Osteocyte (in vitro differentiated cells): ENCODE measurements at regions not wholly inside any gene's neighbourhood (a gene's known extent, or its start where the extent isn't known, plus 50 kb on each side); places are given as distances from the start of the nearest gene placed in this dataset.
"Not testable (repeated sequence)": the region's sequence is repeated elsewhere in the genome, so short reads cannot be mapped to it uniquely, and the experiment has no call there.

ENCODE experiments used
- DNase-seq: peaks from one replicate; pipeline ENCODE4 v3.0.0; 2021; ENCODE audit warnings: mixed read lengths; ENCODE audit not compliant: unreplicated experiment; ENCODE audit errors: extremely low spot score
- H3K27ac Mint-ChIP-seq: one replicate; pipeline ENCODE4 v1.8.0; 2021; ENCODE audit warnings: mild to moderate bottlenecking, mixed read lengths; ENCODE audit not compliant: unreplicated experiment
- H3K27me3 Mint-ChIP-seq: one replicate; pipeline ENCODE4 v1.8.0; 2021; ENCODE audit warnings: mixed read lengths; ENCODE audit not compliant: unreplicated experiment
- H3K36me3 Mint-ChIP-seq: one replicate; pipeline ENCODE4 v1.8.0; 2021; ENCODE audit warnings: mixed read lengths; ENCODE audit not compliant: unreplicated experiment
- H3K4me1 Mint-ChIP-seq: one replicate; pipeline ENCODE4 v1.8.0; 2021; ENCODE audit warnings: mixed read lengths; ENCODE audit not compliant: unreplicated experiment
- H3K4me3 Mint-ChIP-seq: one replicate; pipeline ENCODE4 v1.8.0; 2021; ENCODE audit warnings: mild to moderate bottlenecking, moderate library complexity, mixed read lengths; ENCODE audit not compliant: unreplicated experiment
- H3K9me3 Mint-ChIP-seq: one replicate; pipeline ENCODE4 v1.8.0; 2021; ENCODE audit warnings: mixed read lengths; ENCODE audit not compliant: unreplicated experiment
- CTCF ChIP-seq: fragments of 200-600 bp; sonication (generic); IDR thresholded peaks from 2 replicates; pipeline ENCODE4 v1.5.0; 2021; ENCODE audit warnings: antibody characterized with exemption, mild to moderate bottlenecking, moderate library complexity

- H3K27ac Mint-ChIP-seq: no peak overlapping the region
- no peak for DNase-seq
- H3K27me3 Mint-ChIP-seq: peaks cover 23% of the 10 kb centered on the region
- H3K4me3 Mint-ChIP-seq: no peak overlapping the region
- peaks cover 9% of the 10 kb centered on the region for H3K4me1 Mint-ChIP-seq
- no peak for TF ChIP-seq CTCF
- no peaks in the 10 kb centered on the region for H3K9me3 Mint-ChIP-seq
- no peaks in the 10 kb centered on the region for H3K36me3 Mint-ChIP-seq
Measured at GRCh38 chr2:242064364-242065250, 195.1 kb downstream of the RTP5 start.

- no peak for TF ChIP-seq CTCF
- peaks cover 11% of the 10 kb centered on the region for H3K4me1 Mint-ChIP-seq
- H3K27me3 Mint-ChIP-seq: peaks cover 22% of the 10 kb centered on the region
- no peak overlapping the region for H3K27ac Mint-ChIP-seq
- no peak for DNase-seq
- H3K36me3 Mint-ChIP-seq: no peaks in the 10 kb centered on the region
- no peaks in the 10 kb centered on the region for H3K9me3 Mint-ChIP-seq
- H3K4me3 Mint-ChIP-seq: no peak overlapping the region
Measured at GRCh38 chr2:242065426-242065825, 195.9 kb downstream of the RTP5 start.

- no peak overlapping the region for H3K27ac Mint-ChIP-seq
- H3K27me3 Mint-ChIP-seq: peaks cover 26% of the 10 kb centered on the region
- no peaks in the 10 kb centered on the region for H3K36me3 Mint-ChIP-seq
- no peak for TF ChIP-seq CTCF
- no peak overlapping the region for H3K4me3 Mint-ChIP-seq
- peaks cover 7% of the 10 kb centered on the region for H3K4me1 Mint-ChIP-seq
- no peak for DNase-seq
- no peaks in the 10 kb centered on the region for H3K9me3 Mint-ChIP-seq
Measured at GRCh38 chr2:242069018-242069417, 199.5 kb downstream of the RTP5 start.

- DNase-seq, H3K36me3 Mint-ChIP-seq, H3K27ac Mint-ChIP-seq, H3K4me1 Mint-ChIP-seq, H3K4me3 Mint-ChIP-seq, H3K9me3 Mint-ChIP-seq: not testable (repeated sequence)
- H3K27me3 Mint-ChIP-seq: peaks cover 27% of the 10 kb centered on the region
Measured at GRCh38 chr2:242069938-242070395, 200.4 kb downstream of the RTP5 start.

- not testable (repeated sequence) for H3K4me3 Mint-ChIP-seq, DNase-seq, H3K9me3 Mint-ChIP-seq, H3K36me3 Mint-ChIP-seq, H3K27ac Mint-ChIP-seq
- H3K27me3 Mint-ChIP-seq: peaks cover 28% of the 10 kb centered on the region
- peaks cover 14% of the 10 kb centered on the region for H3K4me1 Mint-ChIP-seq
Measured at GRCh38 chr2:242070726-242071125, 201.2 kb downstream of the RTP5 start.

GRCh38 chr2:242071377-242071776 is 201.8 kb downstream of the RTP5 start:
- H3K27ac Mint-ChIP-seq, DNase-seq, H3K9me3 Mint-ChIP-seq, H3K36me3 Mint-ChIP-seq, H3K4me3 Mint-ChIP-seq: not testable (repeated sequence)
- H3K4me1 Mint-ChIP-seq: peaks cover 14% of the 10 kb centered on the region
- peaks cover 26% of the 10 kb centered on the region for H3K27me3 Mint-ChIP-seq

- not testable (repeated sequence) for H3K36me3 Mint-ChIP-seq, DNase-seq, H3K27ac Mint-ChIP-seq, H3K4me3 Mint-ChIP-seq, H3K9me3 Mint-ChIP-seq
- H3K27me3 Mint-ChIP-seq: peaks cover 25% of the 10 kb centered on the region
- H3K4me1 Mint-ChIP-seq: peaks cover 14% of the 10 kb centered on the region
Measured at GRCh38 chr2:242071936-242072335, 202.4 kb downstream of the RTP5 start.
